Suprapubic skin (tissue), 3 donors: ENCODE measurements at regions not wholly inside any gene's neighbourhood (a gene's known extent, or its start where the extent isn't known, plus 50 kb on each side); places are given as distances from the start of the nearest gene placed in this dataset.

ENCODE experiments used
- CTCF ChIP-seq, 2 donors: fragments of 200-600 bp in 1 of 2; fragments of 450-650 bp in 1 of 2; sonication (generic) in 1 of 2; IDR thresholded peaks; one replicate each; pipeline ENCODE4 v1.5.1; 2016 to 2019; ENCODE audit warnings: antibody characterized with exemption in 2 of 2, mild to moderate bottlenecking in 1 of 2, moderate library complexity in 1 of 2
- POLR2A ChIP-seq, 2 donors: fragments of 450-650 bp; IDR thresholded peaks; one replicate each; pipeline ENCODE4 v1.6.1; 2017; ENCODE audit warnings: antibody characterized with exemption in 2 of 2, mild to moderate bottlenecking in 2 of 2, moderate library complexity in 2 of 2

GRCh38 chr3:117818592-117818991 is 1109.0 kb downstream of the TUSC7 start:
- TF ChIP-seq POLR2A (IDR thresholded peaks at IDR 0.05): no peak
- no peak for TF ChIP-seq CTCF (IDR thresholded peaks at IDR 0.05)
